Right atrium auricular region (tissue), 2 donors: ENCODE measurements at regions not wholly inside any gene's neighbourhood (a gene's known extent, or its start where the extent isn't known, plus 50 kb on each side); places are given as distances from the start of the nearest gene placed in this dataset.

Experiments used
- DNase-seq: peaks from one replicate; pipeline ENCODE4 v3.0.0-alpha.2; 2019; ENCODE audit warnings: low spot score
- H3K27ac ChIP-seq, 2 donors: fragments of 200-600 bp; sonication (generic); 1 replicate in 1 of 2; 2 replicates in 1 of 2; pipeline ENCODE4 v1.5.1; 2016 to 2019
- H3K27me3 ChIP-seq, 2 donors: fragments of 200-600 bp; sonication (generic); one replicate each; pipeline versions ENCODE4 v1.5.1 to v1.6.0; 2017 to 2019
- H3K36me3 ChIP-seq: fragments of 200-600 bp; sonication (generic); one replicate; pipeline ENCODE4 v1.5.1; 2016
- H3K4me1 ChIP-seq, 2 donors: fragments of 200-600 bp; sonication (generic); one replicate each; pipeline versions ENCODE4 v1.5.1 to v1.6.0; 2017 to 2019
- H3K4me3 ChIP-seq, 2 donors: fragments of 200-600 bp; sonication (generic); 1 replicate in 1 of 2; 2 replicates in 1 of 2; pipeline ENCODE4 v1.5.1; 2017 to 2019; ENCODE audit warnings: mild to moderate bottlenecking in 1 of 2, moderate library complexity in 1 of 2
- H3K9me3 ChIP-seq, 2 donors: fragments of 200-600 bp; sonication (generic); one replicate each; pipeline ENCODE4 v1.5.1; 2019
- TF ChIP-seq, protein P1 (sequence below), 2 donors: fragments of 200-600 bp; sonication (generic); IDR thresholded peaks; one replicate each; pipeline ENCODE4 v1.5.1; 2019; ENCODE audit warnings: antibody characterized with exemption in 2 of 2

DNA sequence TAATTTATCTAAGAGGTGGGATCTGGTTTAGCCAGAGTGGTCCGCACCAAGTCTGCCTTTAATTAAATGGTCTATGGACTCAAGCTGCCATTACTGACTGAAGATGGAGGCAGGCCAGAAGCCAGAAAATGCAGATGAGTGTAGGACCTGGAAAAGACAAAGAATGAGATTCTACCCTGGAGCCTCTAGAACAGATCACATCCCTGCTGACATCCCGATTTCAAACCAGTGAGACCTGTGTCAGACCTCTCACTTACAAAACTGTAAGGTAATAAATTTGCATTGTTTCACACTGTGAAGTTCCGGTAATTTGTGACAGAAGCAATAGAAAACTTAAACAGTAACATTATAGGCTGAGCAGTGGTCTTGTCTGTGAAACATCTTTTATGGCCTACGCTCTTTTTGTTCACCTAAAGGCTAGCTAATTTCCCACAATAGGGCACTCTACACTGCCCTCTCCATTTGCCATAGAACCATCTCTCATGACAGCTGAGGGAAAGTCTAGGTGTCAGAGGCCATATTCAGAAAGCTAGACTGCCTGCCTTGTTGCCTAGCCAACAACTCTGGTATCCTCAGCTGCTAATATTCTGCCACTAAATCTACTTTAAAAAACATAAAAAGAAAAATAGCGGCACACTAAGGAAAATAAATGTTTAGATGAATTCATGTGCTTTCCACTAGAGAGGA lies 1396.2 kb upstream of the PIK3C3 start:
- no peak overlapping the region for H3K4me3 ChIP-seq
- TF ChIP-seq, protein P1, sequence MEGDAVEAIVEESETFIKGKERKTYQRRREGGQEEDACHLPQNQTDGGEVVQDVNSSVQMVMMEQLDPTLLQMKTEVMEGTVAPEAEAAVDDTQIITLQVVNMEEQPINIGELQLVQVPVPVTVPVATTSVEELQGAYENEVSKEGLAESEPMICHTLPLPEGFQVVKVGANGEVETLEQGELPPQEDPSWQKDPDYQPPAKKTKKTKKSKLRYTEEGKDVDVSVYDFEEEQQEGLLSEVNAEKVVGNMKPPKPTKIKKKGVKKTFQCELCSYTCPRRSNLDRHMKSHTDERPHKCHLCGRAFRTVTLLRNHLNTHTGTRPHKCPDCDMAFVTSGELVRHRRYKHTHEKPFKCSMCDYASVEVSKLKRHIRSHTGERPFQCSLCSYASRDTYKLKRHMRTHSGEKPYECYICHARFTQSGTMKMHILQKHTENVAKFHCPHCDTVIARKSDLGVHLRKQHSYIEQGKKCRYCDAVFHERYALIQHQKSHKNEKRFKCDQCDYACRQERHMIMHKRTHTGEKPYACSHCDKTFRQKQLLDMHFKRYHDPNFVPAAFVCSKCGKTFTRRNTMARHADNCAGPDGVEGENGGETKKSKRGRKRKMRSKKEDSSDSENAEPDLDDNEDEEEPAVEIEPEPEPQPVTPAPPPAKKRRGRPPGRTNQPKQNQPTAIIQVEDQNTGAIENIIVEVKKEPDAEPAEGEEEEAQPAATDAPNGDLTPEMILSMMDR (IDR thresholded peaks at IDR 0.05), result no peak
- no peaks in the 10 kb centered on the region for H3K36me3 ChIP-seq
- no peak overlapping the region for H3K27ac ChIP-seq
- DNase-seq, result no peak
- H3K4me1 ChIP-seq, result no peaks in the 10 kb centered on the region
- no peaks in the 10 kb centered on the region for H3K9me3 ChIP-seq
- H3K27me3 ChIP-seq, result no peaks in the 10 kb centered on the region

DNA sequence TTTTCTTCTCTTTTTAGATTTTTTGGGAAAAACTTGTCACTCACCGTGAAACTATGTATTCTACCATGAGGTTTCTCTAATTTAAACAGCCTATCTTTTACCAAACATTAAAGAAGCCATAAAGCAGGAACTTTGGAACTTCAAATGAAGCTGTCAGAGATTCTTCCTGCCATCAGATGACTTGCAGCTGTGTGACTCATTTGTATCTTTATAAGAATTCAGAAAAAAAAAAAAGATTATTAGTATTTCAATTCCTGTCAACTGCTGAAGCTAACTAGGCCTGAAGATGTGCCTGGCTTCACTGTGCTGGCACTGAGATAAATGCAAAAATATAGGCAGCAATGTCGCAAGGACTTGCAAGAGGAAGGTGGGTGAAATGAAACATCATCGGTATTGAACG lies 1399.1 kb upstream of the PIK3C3 start:
- H3K27me3 ChIP-seq, result no peaks in the 10 kb centered on the region
- no peaks in the 10 kb centered on the region for H3K9me3 ChIP-seq
- no peaks in the 10 kb centered on the region for H3K36me3 ChIP-seq
- no peak for DNase-seq
- TF ChIP-seq, protein P1 (IDR thresholded peaks at IDR 0.05), result no peak
- no peaks in the 10 kb centered on the region for H3K4me1 ChIP-seq
- H3K4me3 ChIP-seq, result no peak overlapping the region
- no peak overlapping the region for H3K27ac ChIP-seq

DNA sequence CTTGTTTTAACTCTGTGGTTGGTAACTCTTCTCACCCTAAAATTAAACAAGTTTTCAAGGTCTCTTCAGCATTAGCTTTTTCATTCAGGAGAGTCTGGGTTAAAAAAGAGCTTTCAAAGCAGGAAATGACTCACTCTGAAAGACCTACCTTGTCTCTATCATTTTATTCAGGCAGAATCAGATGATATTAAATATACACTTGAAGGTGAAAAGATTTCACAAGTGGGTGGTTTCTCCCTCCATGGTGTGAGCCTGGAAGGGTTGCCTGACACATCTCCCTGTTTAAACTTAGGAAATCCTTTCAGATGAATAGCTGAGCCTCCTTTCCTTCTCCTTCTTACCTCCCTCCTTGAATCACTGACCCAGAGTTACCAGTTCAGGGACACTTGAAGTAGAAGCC lies 1402.0 kb upstream of the PIK3C3 start:
- Histone ChIP-seq H3K27me3 (no peaks in the 10 kb centered on the region), H3K9me3 (no peaks in the 10 kb centered on the region), H3K27ac (no peak overlapping the region), H3K4me3 (no peak overlapping the region), H3K4me1 (no peaks in the 10 kb centered on the region), H3K36me3 (no peaks in the 10 kb centered on the region)
- TF ChIP-seq, protein P1 (IDR thresholded peaks at IDR 0.05), result no peak
- no peak for DNase-seq

DNA sequence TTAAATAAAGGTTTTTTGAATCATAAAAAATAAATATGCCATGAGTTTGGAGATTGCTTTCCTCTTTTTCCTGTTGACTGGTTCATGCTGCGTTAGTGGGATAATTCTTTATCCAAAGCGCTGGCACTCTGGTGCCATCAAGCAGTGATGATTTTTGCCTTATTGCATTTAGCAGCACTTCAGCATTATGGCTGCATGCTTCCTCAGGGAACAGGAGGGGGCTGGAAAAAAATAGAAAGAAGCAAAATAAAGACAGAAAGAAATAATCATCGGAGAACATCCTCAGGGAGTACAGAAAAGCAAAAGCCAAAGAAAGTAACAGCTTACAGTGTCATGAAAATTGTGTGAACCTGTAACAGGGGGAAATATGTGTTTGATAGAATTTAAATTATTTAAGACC lies 1408.2 kb upstream of the PIK3C3 start:
- no peaks in the 10 kb centered on the region for H3K36me3 ChIP-seq
- H3K4me3 ChIP-seq, result no peak overlapping the region
- no peaks in the 10 kb centered on the region for H3K27me3 ChIP-seq
- DNase-seq, result no peak
- no peaks in the 10 kb centered on the region for H3K4me1 ChIP-seq
- no peak overlapping the region for H3K27ac ChIP-seq
- TF ChIP-seq, protein P1 (IDR thresholded peaks at IDR 0.05), result no peak
- no peaks in the 10 kb centered on the region for H3K9me3 ChIP-seq

DNA sequence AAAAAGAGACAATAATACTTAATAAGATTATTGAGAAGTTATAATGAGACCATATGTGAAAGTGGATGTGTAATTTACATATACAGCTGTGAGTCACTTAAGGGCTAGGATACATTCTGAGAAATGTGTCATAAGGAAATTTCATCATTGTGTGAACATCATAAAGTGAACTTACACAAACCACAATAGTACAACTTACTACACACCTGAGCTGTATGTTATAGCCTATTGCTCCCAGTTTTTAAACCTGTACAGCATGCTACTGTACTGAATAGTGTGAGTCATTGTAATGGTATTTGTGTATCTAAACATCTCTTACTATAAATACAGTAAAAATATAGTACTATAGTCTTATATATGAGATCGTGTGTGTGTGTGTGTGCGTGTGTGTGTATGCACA lies 1420.3 kb upstream of the PIK3C3 start:
- H3K27ac ChIP-seq, result no peak overlapping the region
- H3K4me3 ChIP-seq, result no peak overlapping the region
- no peaks in the 10 kb centered on the region for H3K9me3 ChIP-seq

More for the DNA sequence above, 1420.3 kb upstream of the PIK3C3 start:
- Histone ChIP-seq H3K36me3 (no peaks in the 10 kb centered on the region), H3K27me3 (no peaks in the 10 kb centered on the region), H3K4me1 (no peaks in the 10 kb centered on the region)
- no peak for DNase-seq
- TF ChIP-seq, protein P1 (IDR thresholded peaks at IDR 0.05), result no peak
